Fibroblast of lung (primary cell): ENCODE measurements at regions not wholly inside any gene's neighbourhood (a gene's known extent, or its start where the extent isn't known, plus 50 kb on each side); places are given as distances from the start of the nearest gene placed in this dataset.

ENCODE experiments used
- DNase-seq, 2 donors: peaks; one replicate each; pipeline versions ENCODE4 v3.0.0 to v3.0.0-alpha.2; 2010; ENCODE audit warnings: low read depth in 2 of 2
- H2AFZ ChIP-seq: 2 replicates; pipeline ENCODE4 v1.5.1; 2012; ENCODE audit warnings: low read length, control low read depth, inconsistent platforms
- H3K27ac ChIP-seq: 2 replicates; pipeline ENCODE4 v1.5.1; 2011; ENCODE audit warnings: low read length, control low read depth; ENCODE audit not compliant: insufficient read depth
- H3K27me3 ChIP-seq: 2 replicates; pipeline ENCODE4 v1.5.1; 2011; ENCODE audit warnings: mild to moderate bottlenecking, low read length; ENCODE audit not compliant: control insufficient read depth, insufficient read depth
- H3K36me3 ChIP-seq: 2 replicates; pipeline ENCODE4 v1.5.1; 2011; ENCODE audit warnings: low read length; ENCODE audit not compliant: control insufficient read depth, insufficient read depth
- H3K4me1 ChIP-seq: 2 replicates; pipeline ENCODE4 v1.5.1; 2011; ENCODE audit warnings: low read length; ENCODE audit not compliant: control insufficient read depth, insufficient read depth; ENCODE audit errors: extremely low read depth
- H3K4me2 ChIP-seq: 2 replicates; pipeline ENCODE4 v1.5.1; 2011; ENCODE audit warnings: low read length, control low read depth; ENCODE audit not compliant: insufficient read depth; ENCODE audit errors: extremely low read depth
- H3K4me3 ChIP-seq, 4 experiments: fragments of 200-600 bp in 1 of 4; sonication (generic) in 1 of 4; replicated peaks in 1 of 4; 2 replicates each; pipeline ENCODE4 v1.5.1; 2011 to 2016; ENCODE audit warnings: low read length in 4 of 4, low read depth in 3 of 4, mild to moderate bottlenecking in 3 of 4, control low read depth in 2 of 4, inconsistent platforms in 1 of 4, mixed read lengths in 1 of 4; ENCODE audit not compliant: insufficient read depth in 1 of 4; ENCODE audit errors: control extremely low read depth in 1 of 4
- H3K79me2 ChIP-seq: 2 replicates; pipeline ENCODE4 v1.5.1; 2012; ENCODE audit warnings: mild to moderate bottlenecking, low read length, inconsistent platforms; ENCODE audit not compliant: control insufficient read depth, insufficient read depth
- H3K9ac ChIP-seq: 2 replicates; pipeline ENCODE4 v1.5.1; 2011; ENCODE audit warnings: mild to moderate bottlenecking, low read length, control low read depth; ENCODE audit not compliant: insufficient read depth
- H3K9me3 ChIP-seq: 2 replicates; pipeline ENCODE4 v1.5.1; 2012; ENCODE audit warnings: low read depth, low read length; ENCODE audit not compliant: control insufficient read depth, insufficient read depth
- H4K20me1 ChIP-seq: 2 replicates; pipeline ENCODE4 v1.5.1; 2011; ENCODE audit warnings: low read length; ENCODE audit not compliant: control insufficient read depth, insufficient read depth; ENCODE audit errors: extremely low read depth
- CTCF ChIP-seq, 2 donors: IDR thresholded peaks in 1 of 2; conservative IDR thresholded peaks in 1 of 2; 1 replicate in 1 of 2; 2 replicates in 1 of 2; pipeline ENCODE4 v1.5.1; 2011 to 2012; ENCODE audit warnings: low read length in 2 of 2, control low read depth in 1 of 2, inconsistent platforms in 1 of 2, low read depth in 1 of 2, mild to moderate bottlenecking in 1 of 2
- EZH2 ChIP-seq: IDR thresholded peaks from 2 replicates; pipeline ENCODE4 v1.5.1; 2012; ENCODE audit warnings: low read length, control low read depth, mild to moderate bottlenecking; ENCODE audit errors: missing control alignments

- TF ChIP-seq CTCF (conservative IDR thresholded peaks at IDR 0.05 in 1 of 2, IDR thresholded peaks at IDR 0.05 in 1 of 2; ENCODE audit: low read depth in 1 of 2, low read length in 2 of 2) = no peak
- no peak overlapping the region for H3K4me2 ChIP-seq
- no peaks in the 10 kb centered on the region for H3K27me3 ChIP-seq
- H3K36me3 ChIP-seq = no peaks in the 10 kb centered on the region
- no peaks in the 10 kb centered on the region for H3K9me3 ChIP-seq
- H3K9ac ChIP-seq = no peak overlapping the region
- no peak for DNase-seq
- H3K79me2 ChIP-seq = no peaks in the 10 kb centered on the region
- no peak overlapping the region for H3K27ac ChIP-seq
- no peak overlapping the region for H3K4me3 ChIP-seq
- H3K4me1 ChIP-seq = peaks cover 5% of the 10 kb centered on the region
- no peaks in the 10 kb centered on the region for H4K20me1 ChIP-seq
- H2AFZ ChIP-seq = no peak overlapping the region
These were observed 119.1 kb upstream of the RND3 start for GRCh38 chr2:150606380-150607060.

- Histone ChIP-seq H4K20me1 (no peaks in the 10 kb centered on the region), H3K27me3 (no peaks in the 10 kb centered on the region), H3K4me3 (no peak overlapping the region), H3K79me2 (no peaks in the 10 kb centered on the region), H2AFZ (no peak overlapping the region), H3K9me3 (no peaks in the 10 kb centered on the region), H3K27ac (no peak overlapping the region), H3K4me2 (no peak overlapping the region), H3K4me1 (peaks cover 12% of the 10 kb centered on the region), H3K36me3 (no peaks in the 10 kb centered on the region), H3K9ac (no peak overlapping the region)
- no peak for DNase-seq
- no peak for TF ChIP-seq CTCF (conservative IDR thresholded peaks at IDR 0.05 in 1 of 2, IDR thresholded peaks at IDR 0.05 in 1 of 2; ENCODE audit: low read depth in 1 of 2, low read length in 2 of 2)
These were observed 118.2 kb upstream of the RND3 start for GRCh38 chr2:150605664-150606063.

GRCh38 chr2:150601280-150602038, 114.0 kb upstream of the RND3 start:
- Histone ChIP-seq H3K27me3 (no peaks in the 10 kb centered on the region), H3K4me2 (peak overlapping the region; percentile 69), H3K27ac (peak overlapping the region; percentile 64), H3K79me2 (no peaks in the 10 kb centered on the region), H3K4me1 (peaks cover 17% of the 10 kb centered on the region), H3K4me3 (no peak overlapping the region), H3K9me3 (no peaks in the 10 kb centered on the region), H3K9ac (no peak overlapping the region), H4K20me1 (no peaks in the 10 kb centered on the region), H2AFZ (peak overlapping the region; percentile 35), H3K36me3 (no peaks in the 10 kb centered on the region)
- DNase-seq = peak; percentile 67 to 86
- TF ChIP-seq CTCF (conservative IDR thresholded peaks at IDR 0.05 in 1 of 2, IDR thresholded peaks at IDR 0.05 in 1 of 2; ENCODE audit: low read depth in 1 of 2, low read length in 2 of 2) (no peak), EZH2 (no peak)
